ENCODE measurements at regions not wholly inside any gene's neighbourhood (a gene's known extent, or its start where the extent isn't known, plus 50 kb on each side); places are given as distances from the start of the nearest gene placed in this dataset.

DNA sequence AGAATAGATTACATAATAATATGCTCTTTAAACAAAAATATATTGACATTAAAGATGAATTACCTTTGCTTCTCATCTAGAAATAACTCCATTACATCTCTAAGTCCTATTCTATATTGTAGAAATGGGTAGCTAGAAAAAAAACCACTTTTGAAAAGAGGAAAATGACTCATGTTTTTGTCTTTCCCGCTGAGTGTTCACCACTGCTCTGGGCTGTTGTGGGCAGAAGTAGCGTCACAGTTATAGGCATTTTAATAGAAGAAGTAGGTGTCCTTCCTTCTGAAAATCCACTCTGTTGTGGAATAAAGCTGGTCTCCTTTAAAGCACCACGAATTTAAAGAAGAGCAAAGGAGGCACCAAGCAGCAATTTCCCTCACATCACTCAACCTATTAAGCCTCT lies 117.6 kb upstream of the NFE2L3 start:
- no peak for DNase-seq

DNA sequence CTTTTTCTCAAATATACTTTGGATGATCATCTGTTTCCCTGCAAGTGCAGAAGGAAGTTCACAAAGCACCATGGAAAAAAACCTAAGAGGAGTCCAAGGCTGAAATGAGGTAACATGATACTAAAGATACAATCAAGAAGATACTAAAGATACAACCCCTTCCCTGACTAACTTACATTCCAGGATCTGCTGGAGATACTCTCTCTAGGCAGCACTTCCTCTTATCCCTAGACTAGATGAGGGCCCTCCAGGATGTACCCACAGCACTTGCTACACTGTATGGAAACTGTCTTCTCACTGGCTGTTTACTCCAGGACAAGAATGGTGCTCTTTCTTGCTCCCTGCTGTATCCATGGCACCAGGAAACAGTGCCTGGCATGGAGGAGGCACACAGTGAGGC lies 116.4 kb upstream of the NFE2L3 start:
- no peak for DNase-seq

DNA sequence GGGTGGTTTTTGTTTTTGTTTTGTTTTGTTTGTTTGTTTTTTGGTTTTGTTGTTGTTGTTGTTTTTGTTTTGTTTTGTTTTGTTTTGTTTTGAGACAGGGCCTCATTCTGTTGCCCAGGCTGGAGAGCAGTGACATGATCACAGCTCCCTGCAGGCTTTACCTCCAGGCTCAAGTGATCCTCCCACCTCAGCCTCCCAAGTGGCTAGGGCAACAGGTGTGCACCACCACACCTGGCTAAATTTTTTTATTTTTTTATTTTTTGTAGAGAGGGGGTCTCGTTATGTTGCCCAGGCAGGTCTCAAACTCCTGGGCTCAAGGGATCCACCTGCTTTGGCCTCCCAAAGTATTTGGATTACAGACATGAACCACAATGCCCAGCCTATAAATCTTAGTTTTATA lies 115.9 kb upstream of the NFE2L3 start:
- DNase-seq: no peak

DNA sequence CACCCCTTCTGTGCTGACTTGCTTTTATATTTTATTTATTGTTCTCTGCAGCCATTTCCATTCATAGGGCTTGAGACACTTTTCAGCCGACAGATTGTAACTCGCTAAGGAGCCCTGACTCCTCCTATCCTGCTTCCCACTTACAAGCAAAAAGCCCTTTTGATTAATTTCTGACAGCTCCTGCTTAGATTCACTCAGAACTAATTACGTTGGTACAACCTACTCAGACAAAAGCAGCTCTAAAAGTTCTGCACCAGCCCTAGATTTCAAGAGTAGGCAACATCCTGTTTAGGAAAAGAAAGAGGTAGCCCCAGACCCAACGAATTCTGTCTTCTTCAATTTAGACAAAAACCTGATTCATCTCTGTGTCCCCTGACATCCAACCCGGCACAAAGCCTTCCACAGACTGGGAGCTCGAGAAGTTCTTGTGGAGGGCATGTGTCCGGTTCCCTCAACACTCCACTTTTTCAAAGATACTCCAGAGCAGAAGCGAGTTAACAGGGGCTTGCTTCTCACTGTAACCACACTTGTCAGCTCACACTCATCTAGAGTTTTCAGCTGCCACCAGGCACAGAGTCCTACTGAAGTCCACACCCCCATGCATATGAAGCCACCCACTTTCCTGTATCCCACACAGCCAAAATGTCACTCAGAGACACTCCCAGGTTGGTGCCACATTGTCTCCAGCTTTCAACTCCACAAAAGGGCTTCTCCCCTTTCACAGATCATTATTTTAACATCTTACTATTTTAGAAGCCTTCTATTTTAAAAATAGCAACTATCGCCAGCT lies 113.6 kb upstream of the NFE2L3 start:
- DNase-seq: no peak

DNA sequence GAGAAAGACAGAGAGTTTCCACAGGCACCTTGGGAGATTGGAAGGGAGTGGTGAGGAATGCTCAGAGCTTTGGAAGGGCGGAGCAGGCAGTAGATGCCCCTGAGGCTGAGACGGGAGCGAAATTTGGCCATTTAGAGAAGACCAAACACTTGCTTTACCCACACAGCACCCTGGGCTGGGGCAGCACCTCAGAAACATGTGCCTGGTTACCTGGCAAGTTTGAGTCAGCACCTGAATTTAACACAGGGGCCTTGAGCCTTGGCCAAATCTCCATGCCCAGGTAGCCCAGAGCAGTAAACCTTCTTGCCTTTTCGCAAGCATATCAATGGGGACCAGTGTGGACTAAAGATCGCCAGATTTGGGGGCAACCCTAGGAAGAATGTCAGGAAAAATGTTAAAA lies 111.9 kb upstream of the NFE2L3 start:
- no peak for DNase-seq

DNA sequence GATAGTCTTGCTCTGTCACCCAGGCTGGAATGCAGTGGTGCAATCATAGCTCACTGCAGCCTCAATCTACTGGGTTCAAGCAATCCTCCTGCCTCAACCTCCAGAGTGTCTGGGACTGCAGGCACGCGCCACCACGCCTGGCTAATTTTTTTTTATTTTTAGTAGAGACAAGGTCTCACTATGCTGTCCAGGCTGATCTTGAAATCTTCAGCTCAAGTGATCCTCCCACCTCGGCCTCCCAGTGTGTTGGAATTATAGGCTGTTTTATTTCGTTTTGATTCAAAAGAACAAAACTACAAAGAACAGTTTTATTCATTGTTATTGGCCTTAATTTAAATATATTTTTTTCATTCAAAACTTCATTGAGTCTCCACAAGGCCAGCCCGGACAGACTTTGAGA lies 109.8 kb upstream of the NFE2L3 start:
- no peak for DNase-seq

DNA sequence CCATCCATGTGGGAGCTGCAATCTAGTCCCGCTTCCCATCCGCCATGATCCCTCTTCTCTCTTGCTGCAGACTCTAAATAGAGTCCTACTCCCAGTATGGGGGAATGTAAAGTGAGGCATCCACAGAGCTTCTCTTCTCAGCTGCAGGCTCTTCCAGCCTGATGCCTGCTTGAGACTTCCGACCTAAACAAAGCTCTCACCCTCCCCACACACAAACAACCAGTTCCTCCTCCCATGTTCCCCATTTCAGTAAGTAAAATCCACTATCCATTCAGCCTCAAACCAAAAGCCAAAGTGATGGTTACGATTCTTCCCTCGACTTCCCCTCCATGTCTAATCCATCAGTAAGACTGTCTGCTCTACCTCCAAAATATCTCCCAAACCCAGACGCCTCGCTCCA lies 108.2 kb upstream of the NFE2L3 start:
- no peak for DNase-seq

DNA sequence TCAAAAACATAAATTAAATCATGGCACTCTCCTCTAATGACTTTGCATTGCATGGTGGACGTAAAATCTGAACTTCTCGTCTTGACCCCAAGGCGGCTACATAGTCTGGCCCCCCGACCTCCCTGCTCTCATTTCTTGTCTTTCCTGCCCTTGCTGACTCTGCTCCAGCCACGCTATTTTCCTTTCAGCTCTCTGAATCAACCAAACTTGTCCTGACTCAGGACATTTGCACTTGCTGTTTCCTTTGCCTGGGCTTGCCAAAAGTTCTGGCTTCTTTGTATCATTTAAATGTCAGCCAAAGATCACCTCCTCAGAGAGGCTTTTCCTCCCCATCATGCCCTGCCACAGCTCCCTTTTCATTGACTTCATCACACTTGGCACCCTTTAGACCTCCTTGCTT lies 107.7 kb upstream of the NFE2L3 start:
- DNase-seq: no peak

DNA sequence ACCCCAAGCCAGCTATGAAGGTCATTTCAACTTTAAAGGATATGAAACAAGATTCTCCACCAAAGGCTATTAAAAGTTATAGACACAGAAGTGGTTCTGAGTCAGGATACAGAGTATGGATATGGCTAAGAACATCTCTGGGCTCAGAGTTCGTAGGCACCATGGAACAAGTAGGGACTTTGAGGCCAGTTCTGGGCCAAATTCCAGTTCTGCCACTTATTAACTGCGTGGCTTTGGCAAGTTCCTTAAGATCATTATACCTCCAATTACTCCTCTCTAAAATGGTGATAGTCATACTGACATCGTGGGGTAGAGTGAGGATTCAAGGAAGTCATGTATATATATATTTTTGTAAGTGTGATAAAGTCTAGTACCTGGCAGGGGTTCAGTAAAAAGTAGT lies 105.8 kb upstream of the NFE2L3 start:
- no peak for DNase-seq

DNA sequence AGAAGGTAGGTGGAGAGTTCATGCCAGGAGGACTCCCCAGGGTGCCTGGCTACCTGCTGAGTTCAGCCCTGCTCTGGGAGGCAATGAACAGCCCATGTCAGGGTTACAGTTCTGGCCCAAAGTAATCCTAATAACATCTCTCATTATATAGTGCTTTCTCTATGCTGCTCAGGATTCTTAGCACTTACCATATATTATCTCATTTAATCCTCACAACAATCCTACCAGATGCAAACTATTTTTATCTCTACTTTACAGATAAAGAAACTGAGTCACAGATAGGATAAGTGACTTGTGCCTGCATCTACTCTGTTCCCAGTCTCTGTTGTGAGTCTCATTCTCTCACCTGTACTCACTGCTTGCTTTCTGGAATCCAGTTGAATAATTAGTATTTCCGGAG lies 105.1 kb upstream of the NFE2L3 start:
- no peak for DNase-seq

DNA sequence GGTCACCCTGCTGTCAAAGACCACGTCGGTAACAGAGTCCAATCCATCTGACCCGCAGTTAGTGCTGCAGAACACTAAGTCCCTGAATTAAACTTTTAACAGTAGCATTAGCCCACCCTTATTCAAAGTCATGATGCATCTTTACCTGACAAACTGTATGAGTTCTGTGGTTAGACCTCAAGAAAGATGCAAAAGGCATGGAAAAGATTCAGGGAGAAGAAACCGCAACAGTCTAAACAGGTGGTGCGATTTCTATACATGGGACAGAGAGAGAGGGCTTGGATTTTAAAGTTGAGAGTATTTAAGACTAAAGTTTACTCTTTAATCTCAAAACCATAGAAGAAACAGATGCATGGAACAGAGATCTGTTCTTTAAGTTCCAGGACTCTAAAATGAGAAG lies 103.3 kb upstream of the NFE2L3 start:
- DNase-seq: no peak

DNA sequence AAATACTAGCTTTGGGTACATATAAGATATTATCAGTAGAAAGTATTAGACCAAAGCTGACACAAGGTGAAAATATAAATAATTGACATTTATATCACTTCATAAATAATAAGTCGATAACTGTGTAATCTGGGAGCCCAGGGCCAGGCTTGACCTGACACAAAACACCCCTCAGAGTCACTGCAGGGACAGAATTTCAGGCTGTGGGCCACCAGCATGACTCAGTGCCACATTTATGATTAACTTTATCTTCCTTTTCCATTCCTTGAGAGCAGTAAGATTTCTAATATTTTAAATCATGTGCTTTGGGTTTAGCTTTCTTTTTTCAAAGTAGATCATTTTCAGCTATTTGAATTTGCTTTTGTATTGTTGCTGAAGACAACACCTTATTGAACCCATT lies 102.9 kb upstream of the NFE2L3 start:
- DNase-seq: no peak

DNA sequence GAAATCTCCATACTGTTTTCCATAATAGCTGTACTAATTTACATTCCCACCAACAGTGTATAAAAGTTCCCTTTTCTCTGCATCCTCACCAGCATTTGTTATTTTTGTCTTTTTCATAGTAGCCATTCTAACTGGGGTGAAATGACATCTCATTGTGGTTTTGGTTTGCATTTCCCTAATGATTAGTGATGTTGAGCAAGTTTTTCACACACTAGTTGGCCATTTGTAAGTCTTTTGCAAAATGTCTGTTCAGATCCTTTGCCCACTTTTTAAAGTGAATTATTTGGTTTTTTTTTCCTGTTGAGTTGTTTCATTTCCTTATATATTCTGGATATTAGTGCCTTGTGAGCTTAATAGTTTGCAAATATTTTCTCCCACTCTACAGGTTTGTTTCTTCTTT lies 101.0 kb upstream of the NFE2L3 start:
- DNase-seq: no peak

DNA sequence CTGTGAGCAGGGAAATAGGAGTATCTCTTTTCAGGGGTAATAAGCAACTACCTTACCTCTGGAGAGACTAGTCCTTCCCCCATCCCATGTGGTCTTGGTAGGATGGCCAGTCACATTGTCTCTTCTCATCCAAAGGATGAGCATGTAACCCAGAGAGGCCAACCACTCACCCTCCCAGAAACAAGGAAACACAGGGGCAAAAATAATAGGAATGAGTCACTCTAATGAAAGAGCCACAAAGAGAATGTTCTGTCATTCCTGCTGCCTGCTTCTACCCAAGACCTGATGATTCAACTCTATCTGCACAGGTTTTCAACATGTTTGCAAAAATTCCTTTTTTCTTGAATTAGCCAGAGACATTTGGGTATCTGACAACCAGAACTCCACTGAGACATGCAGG lies 99.3 kb upstream of the NFE2L3 start:
- no peak for DNase-seq

DNA sequence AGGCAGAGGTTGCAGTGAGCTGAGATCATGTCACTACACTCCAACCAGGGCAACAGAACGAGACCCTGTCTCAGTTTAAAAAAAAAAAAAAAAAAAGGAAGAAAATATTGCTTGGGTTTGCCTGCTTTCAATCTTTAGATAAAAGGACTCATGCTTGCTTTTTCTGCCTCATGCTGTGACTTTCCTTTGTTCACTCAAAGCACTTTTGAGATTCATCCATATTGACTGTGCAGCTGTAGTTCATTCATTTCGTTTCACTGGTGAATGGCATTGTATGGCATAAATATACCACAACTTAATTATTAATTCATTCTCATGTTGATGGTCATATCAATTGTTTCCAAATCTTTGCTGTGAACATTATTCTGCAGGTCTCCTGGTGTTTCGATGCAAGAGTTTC lies 97.6 kb upstream of the NFE2L3 start:
- no peak for DNase-seq

DNA sequence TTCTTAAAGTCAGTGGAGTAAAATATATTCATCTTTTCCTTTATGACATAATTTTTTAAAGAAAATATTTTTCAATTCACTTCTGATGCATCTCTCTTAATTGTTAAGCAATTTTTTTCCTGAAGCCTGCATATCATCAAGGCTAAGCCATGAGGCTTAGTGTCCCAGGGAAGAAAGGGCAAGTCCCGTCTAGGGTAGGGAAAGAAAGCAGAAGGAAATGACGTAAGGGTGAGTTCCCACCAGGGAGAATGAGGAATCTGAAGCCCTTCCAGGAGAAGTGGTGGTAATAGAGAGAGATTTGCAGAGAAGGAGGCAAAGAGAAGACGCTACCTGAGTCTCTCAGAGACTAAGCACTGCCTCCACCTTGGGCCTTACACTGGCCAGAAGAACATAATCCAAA lies 96.8 kb upstream of the NFE2L3 start:
- no peak for DNase-seq

DNA sequence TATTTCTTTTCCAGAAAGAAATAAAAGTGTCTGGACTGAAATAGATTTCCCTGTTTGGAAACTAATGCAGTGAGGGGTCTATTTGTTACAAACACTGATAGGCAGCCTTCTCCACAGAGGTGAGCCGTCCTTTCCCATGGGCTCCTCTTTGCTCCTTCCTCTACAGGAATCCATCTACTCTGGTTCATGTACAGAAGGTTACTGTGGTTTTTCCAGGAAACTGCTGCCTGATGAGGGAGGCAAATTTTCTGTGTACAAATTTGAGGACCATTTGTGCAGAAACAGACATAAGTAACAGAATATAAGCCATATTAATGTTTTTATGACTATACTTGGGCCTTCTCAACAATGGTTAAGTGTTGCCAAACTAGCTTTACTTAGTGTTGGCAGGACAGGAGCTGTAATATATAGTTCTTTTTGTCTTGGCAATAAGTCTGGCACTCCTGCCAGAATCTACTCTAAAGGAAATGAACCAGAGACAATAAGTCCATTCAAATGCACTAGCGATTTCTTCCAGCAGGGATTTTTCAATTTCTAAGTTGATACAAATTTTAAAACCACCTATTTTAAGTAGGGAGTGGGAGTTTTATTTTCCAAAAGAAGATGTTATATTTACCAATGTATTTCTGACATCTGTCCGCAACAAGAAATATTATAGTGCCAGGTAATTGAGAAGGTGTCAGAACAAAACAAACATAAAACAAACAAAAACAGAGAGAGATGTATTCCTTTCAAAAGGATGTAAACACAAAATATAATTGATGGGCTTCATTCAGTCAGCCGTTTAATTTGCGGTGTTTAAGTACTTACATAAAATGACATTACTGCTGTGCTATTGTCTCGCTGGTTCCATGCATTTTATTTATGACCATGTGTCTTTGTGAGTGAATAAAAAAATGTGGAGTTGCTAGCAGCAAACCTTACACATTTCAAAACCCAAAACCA lies 91.0 kb upstream of the NFE2L3 start:
- DNase-seq: no peak

DNA sequence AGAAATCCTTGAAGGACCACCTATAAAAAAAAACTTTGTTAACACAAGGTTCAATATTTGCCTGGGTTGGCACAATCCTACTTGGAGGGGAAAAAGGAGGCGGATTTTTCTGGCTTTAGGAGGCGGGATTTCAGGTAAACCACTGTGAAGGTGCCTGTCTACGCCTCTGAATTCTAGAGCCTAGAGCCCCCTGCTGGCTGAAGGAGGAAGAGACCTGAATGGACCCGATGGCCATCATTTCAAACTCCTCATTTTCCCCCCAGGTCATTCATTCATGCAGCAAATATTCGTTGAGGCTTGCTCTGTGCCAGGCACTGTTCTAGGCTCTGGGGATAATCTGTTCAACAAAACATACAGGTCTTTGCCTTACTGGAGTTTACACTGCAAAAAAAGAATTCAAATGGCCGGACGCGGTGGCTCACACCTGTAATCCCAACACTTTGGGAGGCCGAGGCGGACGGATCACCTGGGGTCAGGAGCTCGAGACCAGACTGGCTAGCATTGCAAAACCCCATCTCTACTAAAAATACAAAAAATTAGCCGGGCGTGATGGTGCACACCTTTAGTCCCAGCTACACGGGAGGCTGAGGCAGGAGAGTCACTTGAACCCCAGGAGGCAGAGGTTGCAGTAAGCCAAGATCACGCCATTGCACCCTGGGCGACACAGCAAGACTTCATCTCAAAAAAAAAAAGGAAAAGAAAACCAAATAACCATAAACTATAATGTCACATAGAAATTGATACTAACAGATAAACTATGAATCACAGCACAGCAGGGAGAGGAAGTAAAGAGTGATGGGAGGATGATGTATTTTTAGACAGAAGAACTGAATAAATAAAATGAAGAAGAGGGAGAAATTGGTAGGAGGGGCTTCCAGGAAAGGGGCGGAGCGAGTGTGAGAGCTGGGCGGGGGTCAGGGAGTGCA lies 90.1 kb upstream of the NFE2L3 start:
- peak; percentile 68 for DNase-seq

DNA sequence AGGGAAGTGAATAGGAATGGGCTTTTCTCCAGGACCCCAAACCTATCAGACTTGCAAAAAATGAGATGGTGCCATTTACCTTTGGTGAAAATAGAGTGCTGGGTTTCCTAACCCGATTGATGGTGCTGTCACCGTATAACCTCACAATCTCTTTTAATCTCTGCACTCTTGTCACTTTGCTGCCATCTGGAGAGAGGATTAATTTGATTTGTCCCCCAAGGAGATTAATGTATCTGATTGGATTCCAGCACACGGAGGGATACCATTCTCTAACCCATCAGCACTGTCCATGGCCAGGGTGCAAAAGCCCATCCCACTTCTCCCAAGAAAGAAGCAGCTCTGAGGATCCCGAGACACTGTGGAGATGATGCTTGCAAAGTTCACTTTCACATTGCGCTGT lies 86.3 kb upstream of the NFE2L3 start:
- DNase-seq: no peak

DNA sequence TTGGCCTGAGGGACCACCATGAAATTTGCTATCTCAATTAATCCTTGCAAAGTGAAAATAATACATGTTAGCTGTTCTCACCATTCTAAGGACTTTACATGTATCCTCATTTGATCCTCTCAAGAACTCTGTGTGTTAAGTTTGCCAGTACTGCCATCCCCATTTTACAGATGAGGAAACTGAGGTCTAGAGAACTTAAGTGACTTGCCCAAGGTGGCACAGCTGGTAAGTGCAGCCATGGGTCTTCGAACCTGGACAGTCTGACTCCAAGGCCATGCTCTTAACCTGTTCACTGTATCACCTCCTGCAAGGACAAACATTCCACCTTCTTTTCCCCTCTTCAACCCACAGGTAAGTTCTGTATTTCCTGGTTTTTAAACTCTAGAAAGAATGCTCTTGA lies 85.3 kb upstream of the NFE2L3 start:
- DNase-seq: no peak

DNA sequence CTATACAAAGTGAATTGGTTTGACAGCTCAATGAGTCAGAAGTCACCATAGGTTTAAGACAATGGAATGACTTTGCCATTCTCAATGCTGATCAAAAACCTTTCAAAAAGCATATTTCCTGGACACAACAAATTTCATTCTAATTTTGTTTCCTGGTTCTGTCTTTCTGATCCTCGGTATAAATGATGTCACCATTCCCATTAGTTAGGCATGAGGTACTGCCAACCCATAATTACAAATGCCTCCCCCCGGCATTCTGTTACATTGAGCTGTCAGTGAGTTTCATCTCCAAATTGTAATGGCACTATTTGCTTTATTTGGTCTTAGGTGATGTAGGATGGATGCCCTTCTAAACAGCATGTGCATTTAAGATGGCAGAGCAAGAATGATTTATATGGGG lies 81.7 kb upstream of the NFE2L3 start:
- DNase-seq: no peak

DNA sequence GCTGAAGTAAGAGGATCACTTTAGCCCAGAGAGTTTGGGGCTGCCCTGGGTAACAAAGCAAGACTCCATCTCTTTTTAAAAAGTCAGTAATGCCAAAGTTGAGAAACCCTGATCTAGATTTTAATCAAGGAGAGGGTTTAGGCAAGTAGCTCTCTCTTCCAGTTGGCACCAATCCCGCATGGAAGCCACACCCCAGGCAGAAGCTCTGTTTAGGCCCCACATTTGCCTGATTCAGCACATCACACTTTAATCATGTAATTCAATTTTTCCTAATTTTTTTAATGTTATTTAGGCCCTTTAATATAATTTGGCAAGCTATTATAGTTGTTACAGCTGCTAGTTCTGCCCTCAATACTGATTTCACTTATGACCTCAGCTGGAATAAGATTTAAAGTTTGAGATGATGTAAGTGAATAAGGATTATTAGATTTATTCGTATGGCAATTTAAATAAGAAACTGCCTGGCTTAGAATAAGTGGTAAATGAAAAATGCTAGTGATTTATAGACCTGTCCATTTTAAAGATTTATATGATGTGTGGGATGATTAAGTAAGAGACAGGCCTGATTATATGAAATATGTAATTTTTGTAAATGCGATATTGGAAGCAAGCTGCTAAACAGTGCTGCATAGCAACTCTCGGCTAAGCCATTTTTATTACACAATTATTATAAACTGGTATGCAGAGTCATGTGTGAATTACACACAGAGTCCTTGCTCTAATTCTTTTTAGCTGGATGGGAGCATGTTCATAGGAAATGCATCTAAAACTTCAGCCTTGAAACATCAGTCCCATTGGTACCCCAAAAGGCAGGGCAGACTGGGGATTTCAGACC lies 80.2 kb upstream of the NFE2L3 start:
- DNase-seq: no peak

Measured in hematopoietic multipotent progenitor cell treated with erythropoietin and hydrocortisone succinate and interleukin-3 and kit ligand, for 8 days (in vitro differentiated cells).